ENCODE measurements at regions not wholly inside any gene's neighbourhood (a gene's known extent, or its start where the extent isn't known, plus 50 kb on each side); places are given as distances from the start of the nearest gene placed in this dataset.
"Not testable (repeated sequence)": the region's sequence is repeated elsewhere in the genome, so short reads cannot be mapped to it uniquely, and the experiment has no call there.

GRCh38 chr14:105596374-105596773 lies 70.0 kb downstream of the TMEM121 start:
- TF ChIP-seq CTCF, POLR2A, POLR2AphosphoS5 (IDR thresholded peaks at IDR 0.05): not testable (repeated sequence)
